ENCODE measurements at regions not wholly inside any gene's neighbourhood (a gene's known extent, or its start where the extent isn't known, plus 50 kb on each side); places are given as distances from the start of the nearest gene placed in this dataset.
"Not testable (repeated sequence)": the region's sequence is repeated elsewhere in the genome, so short reads cannot be mapped to it uniquely, and the experiment has no call there.

DNA sequence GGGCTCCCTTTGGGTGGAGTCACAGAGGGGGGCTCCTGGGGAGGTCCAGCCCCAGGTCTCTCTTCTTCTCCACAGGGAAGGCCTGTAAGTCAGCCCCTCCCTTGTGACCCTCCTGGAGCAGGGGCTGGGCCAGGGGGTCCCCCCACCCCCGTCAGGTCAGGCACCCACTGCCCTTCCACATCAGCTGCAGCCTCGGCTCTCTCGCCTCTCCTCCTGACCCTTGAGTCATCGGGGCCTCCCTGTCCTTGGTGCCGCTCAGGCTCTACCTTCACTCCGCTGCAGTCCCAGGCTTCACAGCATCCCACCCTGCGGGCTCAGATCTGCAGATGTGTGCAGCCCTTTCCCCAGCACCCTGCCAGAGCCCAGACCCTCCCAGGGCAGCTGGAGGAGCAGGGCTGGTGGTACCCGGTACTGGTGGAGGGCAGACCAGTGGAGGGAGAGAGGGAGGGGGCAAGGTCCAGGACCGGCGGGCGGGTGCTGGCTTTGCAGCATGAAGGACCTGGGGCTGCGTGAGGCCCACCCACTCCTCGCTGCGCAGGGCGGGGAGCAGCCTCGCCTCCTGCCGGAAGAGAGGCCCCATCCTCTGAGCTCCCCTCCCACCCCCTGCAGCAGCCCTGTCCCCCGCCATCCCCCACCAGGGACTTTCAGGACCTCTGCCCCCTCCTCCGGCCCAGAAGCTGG, 117.1 kb downstream of the FAM53A start:
- POLR2A ChIA-PET = no interaction called here
- CTCF ChIA-PET = interaction anchor here (0.7 kb wide), 1 partner anchor 18 kb away, joined by 3 read pairs; no protein-coding TSS in a partner anchor
- no peaks in the 10 kb centered on the region for H3K36me3 Mint-ChIP-seq (ENCODE audit: low read depth)
- no peak overlapping the region for H3K27ac Mint-ChIP-seq
- peaks cover 3% of the 10 kb centered on the region for H3K4me1 Mint-ChIP-seq (ENCODE audit: low read depth)
- DNase-seq (no peak), ATAC-seq (no peak)
- no peaks in the 10 kb centered on the region for H3K27me3 Mint-ChIP-seq
- TF ChIP-seq, protein P1, sequence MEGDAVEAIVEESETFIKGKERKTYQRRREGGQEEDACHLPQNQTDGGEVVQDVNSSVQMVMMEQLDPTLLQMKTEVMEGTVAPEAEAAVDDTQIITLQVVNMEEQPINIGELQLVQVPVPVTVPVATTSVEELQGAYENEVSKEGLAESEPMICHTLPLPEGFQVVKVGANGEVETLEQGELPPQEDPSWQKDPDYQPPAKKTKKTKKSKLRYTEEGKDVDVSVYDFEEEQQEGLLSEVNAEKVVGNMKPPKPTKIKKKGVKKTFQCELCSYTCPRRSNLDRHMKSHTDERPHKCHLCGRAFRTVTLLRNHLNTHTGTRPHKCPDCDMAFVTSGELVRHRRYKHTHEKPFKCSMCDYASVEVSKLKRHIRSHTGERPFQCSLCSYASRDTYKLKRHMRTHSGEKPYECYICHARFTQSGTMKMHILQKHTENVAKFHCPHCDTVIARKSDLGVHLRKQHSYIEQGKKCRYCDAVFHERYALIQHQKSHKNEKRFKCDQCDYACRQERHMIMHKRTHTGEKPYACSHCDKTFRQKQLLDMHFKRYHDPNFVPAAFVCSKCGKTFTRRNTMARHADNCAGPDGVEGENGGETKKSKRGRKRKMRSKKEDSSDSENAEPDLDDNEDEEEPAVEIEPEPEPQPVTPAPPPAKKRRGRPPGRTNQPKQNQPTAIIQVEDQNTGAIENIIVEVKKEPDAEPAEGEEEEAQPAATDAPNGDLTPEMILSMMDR (IDR thresholded peaks at IDR 0.05) = no peak
- no peak overlapping the region for H3K4me3 Mint-ChIP-seq
- no peaks in the 10 kb centered on the region for H3K9me3 Mint-ChIP-seq
- intact Hi-C loops (cut with micrococcal nuclease) = no loop called here

DNA sequence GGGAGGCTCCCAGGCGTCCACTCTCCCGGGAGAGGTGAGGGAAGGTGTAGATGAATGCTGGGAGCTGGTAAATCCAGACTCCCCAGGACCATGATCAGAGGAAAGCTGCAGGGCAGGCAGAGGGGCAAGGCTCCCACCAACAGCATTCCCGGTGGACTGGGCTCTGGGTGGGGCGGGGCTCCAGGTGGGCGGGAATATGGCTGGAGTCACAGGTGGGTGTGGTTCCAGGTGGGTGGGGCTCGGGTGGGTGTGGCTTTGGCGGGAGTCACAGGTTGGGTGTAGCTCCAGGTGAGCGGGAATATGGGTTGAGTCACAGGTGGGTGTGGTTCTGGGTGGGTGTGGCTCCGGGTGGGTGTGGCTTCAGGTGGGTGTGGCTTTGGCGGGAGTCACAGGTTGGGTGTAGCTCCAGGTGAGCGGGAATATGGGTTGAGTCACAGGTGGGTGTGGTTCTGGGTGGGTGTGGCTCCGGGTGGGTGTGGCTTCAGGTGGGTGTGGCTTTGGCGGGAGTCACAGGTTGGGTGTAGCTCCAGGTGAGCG, 117.7 kb downstream of the FAM53A start:
- ATAC-seq (peak; percentile 55), DNase-seq (peak; percentile 37)
- H3K4me3 Mint-ChIP-seq; H3K36me3 Mint-ChIP-seq (ENCODE audit: low read depth); H3K9me3 Mint-ChIP-seq; H3K4me1 Mint-ChIP-seq (ENCODE audit: low read depth); H3K27ac Mint-ChIP-seq; intact Hi-C loops (cut with micrococcal nuclease); H3K27me3 Mint-ChIP-seq; POLR2A ChIA-PET: not testable (repeated sequence)
- CTCF ChIA-PET = interaction anchor here (0.7 kb wide), 1 partner anchor 17 kb away, joined by 3 read pairs; no protein-coding TSS in a partner anchor

DNA sequence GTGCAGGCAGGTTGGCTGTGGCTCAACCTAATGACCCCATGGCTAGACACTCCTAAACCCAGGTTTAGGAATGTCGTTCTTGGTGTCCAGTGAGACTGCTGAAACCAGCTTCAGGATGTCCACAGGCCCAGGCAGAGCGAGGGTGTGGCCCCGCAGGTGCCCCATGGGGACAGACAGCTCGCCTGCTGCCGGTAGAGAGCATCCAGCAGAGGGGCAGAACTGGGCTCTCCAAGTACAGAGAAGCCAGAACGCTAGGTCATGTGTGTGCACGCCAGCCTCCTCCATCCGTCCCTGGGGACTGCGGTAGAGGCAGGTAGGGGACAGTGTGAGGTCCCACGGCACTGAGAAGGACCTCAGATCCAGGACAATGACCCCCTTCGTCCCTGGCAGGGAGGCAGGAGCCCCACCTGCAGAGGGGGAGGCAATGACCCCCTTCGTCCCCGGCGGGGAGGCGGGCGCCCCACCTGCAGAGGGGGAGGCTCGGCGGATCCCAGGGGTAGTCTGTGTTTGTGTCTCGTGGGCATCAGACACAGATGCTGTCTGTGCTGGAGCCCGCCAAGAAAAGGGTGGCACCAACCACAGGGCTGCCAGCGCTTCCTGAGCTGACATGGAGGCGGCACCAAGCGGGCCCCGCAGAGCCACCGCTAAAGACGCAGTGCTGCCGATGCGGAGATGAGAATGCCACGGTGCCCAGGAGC, 118.4 kb downstream of the FAM53A start:
- ChIA-PET POLR2A (interaction anchor here (1.0 kb wide), 1 partner anchor 14 kb away, joined by 3 read pairs; no protein-coding TSS in a partner anchor), CTCF (interaction anchor here (0.7 to 1.1 kb wide), 3 partner anchors 16 to 63 kb away, joined by 3 to 6 read pairs (median 3); no protein-coding TSS in a partner anchor)
- Mint-ChIP-seq H3K9me3 (no peaks in the 10 kb centered on the region), H3K36me3 (ENCODE audit: low read depth) (no peaks in the 10 kb centered on the region), H3K27ac (no peak overlapping the region), H3K4me1 (ENCODE audit: low read depth) (peaks cover 3% of the 10 kb centered on the region), H3K27me3 (no peaks in the 10 kb centered on the region), H3K4me3 (no peak overlapping the region)
- intact Hi-C loops (cut with micrococcal nuclease) = no loop called here
- ATAC-seq (peak; percentile 21), DNase-seq (no peak)
- TF ChIP-seq, protein P1 (IDR thresholded peaks at IDR 0.05) = no peak

DNA sequence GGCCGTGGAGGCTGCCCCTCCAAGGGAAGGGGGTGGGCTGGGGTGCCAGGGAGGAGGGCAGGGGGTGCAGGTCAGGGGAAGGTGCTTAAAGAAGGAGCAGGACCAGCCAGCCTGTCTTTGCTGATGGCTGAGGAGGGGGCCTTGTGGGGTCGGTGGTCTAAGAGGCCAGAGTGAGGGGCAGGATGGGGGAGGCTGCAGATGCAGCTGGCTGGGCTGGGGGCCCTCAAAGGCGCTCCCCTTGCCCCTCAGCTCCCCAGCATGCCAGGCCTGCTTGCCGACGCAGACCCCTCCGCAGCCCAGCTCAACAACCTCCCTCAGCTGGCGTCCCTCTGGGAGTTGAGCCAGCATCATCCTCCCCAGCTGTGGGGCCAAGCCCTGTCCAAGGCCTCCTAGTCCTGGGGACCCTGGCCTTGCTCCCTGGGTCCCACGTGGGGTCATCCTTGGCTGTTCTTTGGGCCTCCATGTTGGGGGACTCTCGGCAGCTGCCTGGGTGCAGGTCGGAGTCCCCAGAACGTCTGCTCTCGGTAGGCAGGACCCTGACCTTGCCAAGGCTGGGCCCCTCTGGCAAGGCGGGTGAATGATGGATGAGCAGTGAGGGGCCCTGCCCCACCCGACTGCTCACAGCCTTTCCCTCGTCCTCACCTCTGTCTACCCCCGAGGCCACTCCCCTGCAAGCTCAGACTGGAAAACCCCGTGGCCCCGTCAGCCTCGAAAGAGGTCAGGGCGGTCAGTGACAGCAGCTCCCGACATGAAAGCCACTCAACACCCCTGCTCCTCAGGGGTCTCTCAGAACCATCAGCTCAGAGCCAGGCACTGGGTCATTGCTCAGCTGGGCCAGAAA, 119.4 kb downstream of the FAM53A start:
- ChIA-PET CTCF (interaction anchor here (0.8 to 1.1 kb wide), 3 partner anchors 8 to 64 kb away, joined by 3 to 6 read pairs (median 3); no protein-coding TSS in a partner anchor), POLR2A (interaction anchor here (1.0 kb wide), 1 partner anchor 15 kb away, joined by 3 read pairs; no protein-coding TSS in a partner anchor)
- H3K9me3 Mint-ChIP-seq = no peaks in the 10 kb centered on the region
- H3K4me1 Mint-ChIP-seq (ENCODE audit: low read depth) = peaks cover 3% of the 10 kb centered on the region
- H3K36me3 Mint-ChIP-seq (ENCODE audit: low read depth) = no peaks in the 10 kb centered on the region
- TF ChIP-seq, protein P1 (IDR thresholded peaks at IDR 0.05) = no peak
- ATAC-seq = no peak
- H3K27me3 Mint-ChIP-seq = peaks cover 2% of the 10 kb centered on the region
- no peak for DNase-seq
- intact Hi-C loops (cut with micrococcal nuclease) = no loop called here
- no peak overlapping the region for H3K4me3 Mint-ChIP-seq
- no peak overlapping the region for H3K27ac Mint-ChIP-seq

DNA sequence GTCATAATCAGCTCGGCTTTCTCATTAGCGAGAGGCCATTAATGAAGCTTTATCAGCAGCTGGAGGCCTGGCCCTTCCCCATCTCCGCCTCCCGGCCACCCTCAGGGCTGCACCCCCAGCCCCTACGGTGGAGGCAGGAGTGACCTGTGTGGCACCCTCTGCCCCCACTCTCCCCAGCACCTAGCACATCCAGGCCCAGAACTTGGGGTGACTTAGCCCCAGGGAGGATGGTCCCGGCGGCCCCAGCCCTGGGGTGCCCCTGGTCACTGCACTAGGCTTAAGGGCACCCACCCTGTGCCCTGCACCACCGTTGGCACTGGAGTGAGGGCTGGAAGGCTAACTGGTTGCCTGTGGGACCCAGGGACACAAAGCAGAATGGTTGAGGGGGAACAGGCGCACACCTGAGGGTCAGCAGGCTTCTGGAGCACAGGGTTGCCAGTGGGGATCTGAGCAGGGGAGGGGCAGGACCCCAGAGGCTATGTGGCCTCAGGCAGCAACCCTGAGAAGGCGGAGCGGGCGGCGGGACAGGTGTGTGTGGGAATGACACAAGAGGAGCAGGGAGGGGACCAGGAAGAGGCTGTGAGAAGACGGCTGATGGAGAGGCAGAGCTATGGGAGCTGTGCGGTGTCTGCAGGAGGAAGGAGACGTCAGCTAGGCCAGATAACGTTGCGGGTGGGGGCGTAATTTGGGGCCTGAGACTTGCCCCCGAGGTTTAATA, 120.2 kb downstream of the FAM53A start:
- intact Hi-C loops (cut with micrococcal nuclease) = no loop called here
- CTCF ChIA-PET = no interaction called here
- H3K4me3 Mint-ChIP-seq = no peak overlapping the region
- POLR2A ChIA-PET = no interaction called here
- peaks cover 3% of the 10 kb centered on the region for H3K4me1 Mint-ChIP-seq (ENCODE audit: low read depth)
- peaks cover 3% of the 10 kb centered on the region for H3K27me3 Mint-ChIP-seq
- H3K36me3 Mint-ChIP-seq (ENCODE audit: low read depth) = no peaks in the 10 kb centered on the region
- TF ChIP-seq, protein P1 (IDR thresholded peaks at IDR 0.05) = no peak
- DNase-seq (no peak), ATAC-seq (no peak)
- no peak overlapping the region for H3K27ac Mint-ChIP-seq
- no peaks in the 10 kb centered on the region for H3K9me3 Mint-ChIP-seq

Data from activated CD8-positive, alpha-beta T cell treated with anti-CD3 and anti-CD28 coated beads for 36 hours (primary cell).